H1 (cell line): ENCODE measurements at regions not wholly inside any gene's neighbourhood (a gene's known extent, or its start where the extent isn't known, plus 50 kb on each side); places are given as distances from the start of the nearest gene placed in this dataset.

Experiments used
- MAX ChIP-seq: IDR thresholded peaks from 2 replicates; pipeline ENCODE4 v1.6.1; 2012; ENCODE audit warnings: inconsistent platforms
- NANOG ChIP-seq: IDR thresholded peaks from 2 replicates; pipeline ENCODE4 v1.6.1; 2011; ENCODE audit warnings: low read length, low read depth, mild to moderate bottlenecking, inconsistent platforms; ENCODE audit not compliant: insufficient read depth, poor library complexity, severe bottlenecking
- USF2 ChIP-seq: IDR thresholded peaks from 2 replicates; pipeline ENCODE4 v1.6.1; 2011; ENCODE audit warnings: low read length, improper control_type of control experiment

GRCh38 chr1:199721001-199721400, 306.5 kb upstream of the NR5A2 start (continued):
- TF ChIP-seq USF2 (no peak), MAX (no peak), NANOG (no peak)
